ENCODE measurements at regions not wholly inside any gene's neighbourhood (a gene's known extent, or its start where the extent isn't known, plus 50 kb on each side); places are given as distances from the start of the nearest gene placed in this dataset.

- TF ChIP-seq CTCF (IDR thresholded peaks at IDR 0.05) (no peak), POLR2A (IDR thresholded peaks at IDR 0.05) (no peak)
These were observed 287.1 kb upstream of the AJAP1 start for GRCh38 chr1:4367230-4367777.

Measured in thyroid gland (tissue), 4 donors.